ENCODE measurements at regions not wholly inside any gene's neighbourhood (a gene's known extent, or its start where the extent isn't known, plus 50 kb on each side); places are given as distances from the start of the nearest gene placed in this dataset.
A peak's percentile ranks its signal among the peaks of the same experiment; 100 is the strongest.
"Not testable (repeated sequence)": the region's sequence is repeated elsewhere in the genome, so short reads cannot be mapped to it uniquely, and the experiment has no call there.

DNA sequence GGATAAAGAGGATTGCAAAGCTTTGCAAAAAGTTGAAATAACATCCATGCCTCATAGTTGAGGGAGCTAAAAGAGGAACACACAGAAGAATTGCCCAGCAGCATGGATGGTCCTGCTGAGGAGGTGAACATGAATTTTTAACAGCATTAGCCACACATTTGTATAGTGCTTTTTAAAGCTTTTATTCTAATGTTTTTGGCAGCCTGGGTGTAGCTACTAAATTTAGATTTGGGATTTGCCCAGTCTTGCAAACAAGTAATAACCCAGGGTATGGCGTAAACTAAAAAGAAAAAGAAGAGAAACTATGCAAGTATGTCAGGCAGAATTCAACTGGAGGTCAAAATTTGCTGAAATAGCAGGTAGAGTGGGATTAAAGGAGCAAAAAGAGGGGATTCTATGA is 75.1 kb upstream of the PTPRK start:
- Mint-ChIP-seq H3K36me3 (ENCODE audit: unreplicated experiment) (peaks cover 4% of the 10 kb centered on the region), H3K27me3 (ENCODE audit: unreplicated experiment) (no peaks in the 10 kb centered on the region), H3K27ac (ENCODE audit: unreplicated experiment) (no peak overlapping the region), H3K4me1 (ENCODE audit: low read depth, unreplicated experiment) (peaks cover 8% of the 10 kb centered on the region), H3K4me3 (ENCODE audit: unreplicated experiment) (no peak overlapping the region), H3K9me3 (ENCODE audit: unreplicated experiment) (no peaks in the 10 kb centered on the region)
- DNase-seq, result no peak
- TF ChIP-seq, protein P1, sequence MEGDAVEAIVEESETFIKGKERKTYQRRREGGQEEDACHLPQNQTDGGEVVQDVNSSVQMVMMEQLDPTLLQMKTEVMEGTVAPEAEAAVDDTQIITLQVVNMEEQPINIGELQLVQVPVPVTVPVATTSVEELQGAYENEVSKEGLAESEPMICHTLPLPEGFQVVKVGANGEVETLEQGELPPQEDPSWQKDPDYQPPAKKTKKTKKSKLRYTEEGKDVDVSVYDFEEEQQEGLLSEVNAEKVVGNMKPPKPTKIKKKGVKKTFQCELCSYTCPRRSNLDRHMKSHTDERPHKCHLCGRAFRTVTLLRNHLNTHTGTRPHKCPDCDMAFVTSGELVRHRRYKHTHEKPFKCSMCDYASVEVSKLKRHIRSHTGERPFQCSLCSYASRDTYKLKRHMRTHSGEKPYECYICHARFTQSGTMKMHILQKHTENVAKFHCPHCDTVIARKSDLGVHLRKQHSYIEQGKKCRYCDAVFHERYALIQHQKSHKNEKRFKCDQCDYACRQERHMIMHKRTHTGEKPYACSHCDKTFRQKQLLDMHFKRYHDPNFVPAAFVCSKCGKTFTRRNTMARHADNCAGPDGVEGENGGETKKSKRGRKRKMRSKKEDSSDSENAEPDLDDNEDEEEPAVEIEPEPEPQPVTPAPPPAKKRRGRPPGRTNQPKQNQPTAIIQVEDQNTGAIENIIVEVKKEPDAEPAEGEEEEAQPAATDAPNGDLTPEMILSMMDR (IDR thresholded peaks at IDR 0.05; ENCODE audit: partially characterized antibody, unreplicated experiment), result no peak

DNA sequence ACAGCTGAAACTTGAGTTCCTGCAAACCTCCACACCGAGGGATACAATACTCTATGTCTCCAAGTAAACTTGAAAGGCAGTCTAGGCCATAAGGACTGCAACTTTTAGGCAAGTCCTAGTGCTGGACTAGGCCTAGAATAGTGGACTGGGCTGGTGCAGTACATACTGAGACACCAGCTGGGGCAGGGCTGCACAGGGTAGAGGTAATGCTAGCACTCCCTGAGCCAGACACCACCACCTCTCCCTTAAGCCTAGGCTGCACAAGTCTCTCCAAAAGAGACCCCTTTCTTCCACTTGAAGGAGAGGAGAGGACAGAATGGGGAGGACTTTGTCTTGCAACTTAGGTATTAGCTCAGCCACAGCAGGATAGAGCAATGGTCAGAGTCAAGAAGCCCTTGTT is 65.7 kb upstream of the PTPRK start:
- DNase-seq, result no peak
- no peaks in the 10 kb centered on the region for H3K36me3 Mint-ChIP-seq (ENCODE audit: unreplicated experiment)
- peaks cover 1% of the 10 kb centered on the region for H3K4me1 Mint-ChIP-seq (ENCODE audit: low read depth, unreplicated experiment)
- H3K9me3 Mint-ChIP-seq (ENCODE audit: unreplicated experiment), result no peaks in the 10 kb centered on the region
- no peaks in the 10 kb centered on the region for H3K27me3 Mint-ChIP-seq (ENCODE audit: unreplicated experiment)
- H3K27ac Mint-ChIP-seq (ENCODE audit: unreplicated experiment), result no peak overlapping the region
- H3K4me3 Mint-ChIP-seq (ENCODE audit: unreplicated experiment), result no peak overlapping the region
- TF ChIP-seq, protein P1 (IDR thresholded peaks at IDR 0.05; ENCODE audit: partially characterized antibody, unreplicated experiment), result no peak

DNA sequence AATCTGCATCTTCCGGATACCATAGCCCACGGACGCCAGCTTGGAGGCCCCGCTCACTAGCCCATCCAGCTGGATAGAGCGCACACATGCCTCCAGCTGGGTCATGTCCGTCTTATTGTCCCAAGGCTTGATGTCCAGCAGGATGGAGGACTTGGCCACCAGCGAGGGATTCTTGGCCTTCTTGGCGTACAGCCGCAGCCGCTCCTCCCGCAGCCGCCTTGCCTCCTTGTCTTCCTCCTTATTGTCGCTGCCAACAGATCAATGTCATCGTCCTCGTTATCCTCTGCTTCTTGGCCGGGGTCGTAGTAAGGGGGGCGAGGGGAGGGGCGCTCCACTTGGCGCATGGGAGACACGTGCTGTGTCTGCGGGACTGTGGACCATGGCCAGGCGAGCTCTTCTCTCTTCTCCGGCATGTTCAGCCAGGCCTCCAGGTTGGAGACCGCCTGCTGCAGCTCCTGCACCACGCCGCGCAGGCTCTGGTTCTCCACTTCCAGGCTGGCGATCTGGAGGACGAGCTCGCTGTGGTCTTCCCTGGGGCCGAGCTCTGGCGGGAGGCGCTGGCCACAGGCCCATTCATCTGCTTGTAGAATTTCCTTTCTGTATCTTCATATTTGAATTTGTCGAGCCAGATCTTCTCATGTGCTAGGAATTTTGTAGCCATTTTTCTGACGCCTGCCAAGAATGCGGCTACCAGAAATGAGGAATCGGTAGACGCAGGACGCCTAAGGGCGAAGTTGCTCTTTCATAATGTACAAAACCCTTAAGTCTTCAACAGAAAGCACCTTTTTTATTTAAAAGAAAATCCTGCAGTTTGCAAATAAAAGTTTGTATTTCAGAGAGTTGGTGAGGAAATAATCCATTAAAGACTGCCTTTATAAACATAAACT is 60.1 kb upstream of the PTPRK start:
- no peak for DNase-seq
- TF ChIP-seq, protein P1 (IDR thresholded peaks at IDR 0.05; ENCODE audit: partially characterized antibody, unreplicated experiment), result no peak
- Mint-ChIP-seq H3K27me3 (ENCODE audit: unreplicated experiment) (no peaks in the 10 kb centered on the region), H3K36me3 (ENCODE audit: unreplicated experiment) (no peaks in the 10 kb centered on the region), H3K4me3 (ENCODE audit: unreplicated experiment) (no peak overlapping the region), H3K27ac (ENCODE audit: unreplicated experiment) (peak overlapping the region; percentile 15), H3K4me1 (ENCODE audit: low read depth, unreplicated experiment) (peaks cover 1% of the 10 kb centered on the region), H3K9me3 (ENCODE audit: unreplicated experiment) (peaks cover 2% of the 10 kb centered on the region)

DNA sequence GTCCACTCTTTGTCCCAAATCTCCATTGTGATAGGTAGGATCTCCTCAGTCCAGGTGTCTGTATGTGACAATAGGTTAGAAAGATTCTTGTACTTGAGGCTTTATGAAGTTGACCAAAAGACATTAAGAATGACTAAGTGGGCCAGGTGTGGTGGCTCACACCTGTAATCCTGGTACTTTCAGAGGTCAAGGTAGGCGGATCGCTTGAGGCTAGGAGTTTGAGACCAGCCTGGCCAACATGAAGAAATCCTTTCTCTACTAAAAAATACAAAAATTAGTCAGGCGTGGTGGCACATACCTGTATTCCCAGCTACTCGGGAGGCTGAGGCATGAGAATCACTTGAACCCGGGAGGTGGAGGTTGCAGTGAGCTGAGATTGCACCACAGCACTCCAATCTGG is 54.9 kb upstream of the PTPRK start:
- not testable (repeated sequence) for H3K36me3 Mint-ChIP-seq (ENCODE audit: unreplicated experiment); DNase-seq; H3K4me3 Mint-ChIP-seq (ENCODE audit: unreplicated experiment); H3K4me1 Mint-ChIP-seq (ENCODE audit: low read depth, unreplicated experiment); H3K27ac Mint-ChIP-seq (ENCODE audit: unreplicated experiment); H3K27me3 Mint-ChIP-seq (ENCODE audit: unreplicated experiment); H3K9me3 Mint-ChIP-seq (ENCODE audit: unreplicated experiment)

DNA sequence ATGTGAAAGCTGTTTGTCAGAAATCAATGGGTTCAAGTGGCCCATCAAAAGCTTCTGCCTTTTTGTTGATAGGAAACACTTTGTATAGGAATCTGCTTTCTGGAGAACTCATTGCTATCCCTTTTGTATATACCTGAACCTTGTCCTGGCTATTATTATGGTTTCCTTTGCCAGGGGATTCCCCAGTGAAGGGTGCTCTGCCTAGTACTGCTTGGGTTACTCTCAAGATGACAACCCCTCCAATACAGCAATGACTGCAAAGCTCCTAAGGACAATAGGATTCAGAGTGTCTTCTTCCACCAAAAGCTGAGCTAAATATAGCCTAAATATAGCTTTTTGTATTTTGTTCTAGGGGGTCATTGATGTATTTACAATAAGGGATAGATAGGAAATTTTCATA is 54.0 kb upstream of the PTPRK start:
- peaks cover 2% of the 10 kb centered on the region for H3K27me3 Mint-ChIP-seq (ENCODE audit: unreplicated experiment)

More for the DNA sequence above, 54.0 kb upstream of the PTPRK start:
- Mint-ChIP-seq H3K4me1 (ENCODE audit: low read depth, unreplicated experiment) (no peaks in the 10 kb centered on the region), H3K36me3 (ENCODE audit: unreplicated experiment) (no peaks in the 10 kb centered on the region), H3K9me3 (ENCODE audit: unreplicated experiment) (no peaks in the 10 kb centered on the region), H3K4me3 (ENCODE audit: unreplicated experiment) (no peak overlapping the region), H3K27ac (ENCODE audit: unreplicated experiment) (no peak overlapping the region)
- TF ChIP-seq, protein P1 (IDR thresholded peaks at IDR 0.05; ENCODE audit: partially characterized antibody, unreplicated experiment), result no peak
- DNase-seq, result no peak

Data from glutamatergic neuron (in vitro differentiated cells).